Peyer's patch (tissue), 4 donors: ENCODE measurements at regions not wholly inside any gene's neighbourhood (a gene's known extent, or its start where the extent isn't known, plus 50 kb on each side); places are given as distances from the start of the nearest gene placed in this dataset.

Source experiments
- DNase-seq, 3 donors: peaks; one replicate each; pipeline ENCODE4 v3.0.0-alpha.2; 2017 to 2019
- H3K27ac ChIP-seq, 4 donors: fragments of 200-600 bp; sonication (generic); one replicate each; pipeline ENCODE4 v1.5.1; 2016 to 2019
- H3K27me3 ChIP-seq, 2 donors: fragments of 200-600 bp; sonication (generic); one replicate each; pipeline ENCODE4 v1.5.1; 2019
- H3K36me3 ChIP-seq, 3 donors: fragments of 200-600 bp; sonication (generic); one replicate each; pipeline ENCODE4 v1.5.1; 2016 to 2019
- H3K4me1 ChIP-seq, 4 donors: fragments of 200-600 bp; sonication (generic); one replicate each; pipeline ENCODE4 v1.5.1; 2016 to 2019
- H3K4me3 ChIP-seq, 4 donors: fragments of 200-600 bp; sonication (generic); 1 replicate in 3 of 4; 2 replicates in 1 of 4; pipeline ENCODE4 v1.5.1; 2016 to 2019; ENCODE audit warnings: mild to moderate bottlenecking in 1 of 4
- H3K9me3 ChIP-seq, 4 donors: fragments of 200-600 bp; sonication (generic); one replicate each; pipeline ENCODE4 v1.5.1; 2016 to 2019; ENCODE audit warnings: mild to moderate bottlenecking in 1 of 4
- CTCF ChIP-seq, 6 experiments: fragments of 450-650 bp in 4 of 6; fragments of 200-600 bp in 2 of 6; sonication (generic) in 1 of 6; IDR thresholded peaks; one replicate each; pipeline ENCODE4 v1.5.1; 2017 to 2019; ENCODE audit warnings: antibody characterized with exemption in 6 of 6, mild to moderate bottlenecking in 3 of 6, moderate library complexity in 1 of 6
- POLR2A ChIP-seq, 2 donors: fragments of 450-650 bp; IDR thresholded peaks; one replicate each; pipeline ENCODE4 v1.5.1; 2017; ENCODE audit warnings: antibody characterized with exemption in 2 of 2, mild to moderate bottlenecking in 2 of 2, moderate library complexity in 2 of 2

- Histone ChIP-seq H3K4me1 (no peaks in the 10 kb centered on the region), H3K36me3 (no peaks in the 10 kb centered on the region), H3K27me3 (no peaks in the 10 kb centered on the region), H3K27ac (no peak overlapping the region), H3K9me3 (no peaks in the 10 kb centered on the region), H3K4me3 (no peak overlapping the region)
- no peak for TF ChIP-seq POLR2A (IDR thresholded peaks at IDR 0.05)
- no peak for TF ChIP-seq CTCF (IDR thresholded peaks at IDR 0.05)
- DNase-seq: no peak
These were observed 845.3 kb downstream of the SOCS6 start for GRCh38 chr18:71134122-71134521.

- Histone ChIP-seq H3K27me3 (no peaks in the 10 kb centered on the region), H3K9me3 (no peaks in the 10 kb centered on the region), H3K27ac (no peak overlapping the region), H3K4me1 (no peaks in the 10 kb centered on the region), H3K4me3 (no peak overlapping the region), H3K36me3 (no peaks in the 10 kb centered on the region)
- TF ChIP-seq POLR2A (IDR thresholded peaks at IDR 0.05) (no peak), CTCF (IDR thresholded peaks at IDR 0.05) (no peak)
- no peak for DNase-seq
These were observed 843.1 kb downstream of the SOCS6 start for GRCh38 chr18:71131918-71132317.

- Histone ChIP-seq H3K4me3 (no peak overlapping the region), H3K27ac (no peak overlapping the region), H3K4me1 (no peaks in the 10 kb centered on the region), H3K36me3 (no peaks in the 10 kb centered on the region), H3K9me3 (no peaks in the 10 kb centered on the region), H3K27me3 (no peaks in the 10 kb centered on the region)
- no peak for TF ChIP-seq POLR2A (IDR thresholded peaks at IDR 0.05)
- TF ChIP-seq CTCF (IDR thresholded peaks at IDR 0.05): no peak
- DNase-seq: no peak
These were observed 841.5 kb downstream of the SOCS6 start for GRCh38 chr18:71130351-71130750.

GRCh38 chr18:71125581-71125980 is 836.7 kb downstream of the SOCS6 start:
- peaks cover 0 to 9% (median 0%) of the 10 kb centered on the region in 4 donors for H3K9me3 ChIP-seq
- H3K27me3 ChIP-seq: no peaks in the 10 kb centered on the region
- H3K4me3 ChIP-seq: no peak overlapping the region
- H3K4me1 ChIP-seq: no peaks in the 10 kb centered on the region
- H3K27ac ChIP-seq: no peak overlapping the region
- TF ChIP-seq CTCF (IDR thresholded peaks at IDR 0.05) (no peak), POLR2A (IDR thresholded peaks at IDR 0.05) (no peak)
- no peak for DNase-seq
- H3K36me3 ChIP-seq: no peaks in the 10 kb centered on the region

GRCh38 chr18:71116535-71116934 is 827.7 kb downstream of the SOCS6 start:
- no peak for DNase-seq
- Histone ChIP-seq H3K4me3 (no peak overlapping the region), H3K4me1 (no peaks in the 10 kb centered on the region), H3K27me3 (no peaks in the 10 kb centered on the region), H3K9me3 (peaks cover 0 to 2% (median 0%) of the 10 kb centered on the region in 4 donors), H3K36me3 (no peaks in the 10 kb centered on the region), H3K27ac (no peak overlapping the region)
- no peak for TF ChIP-seq POLR2A (IDR thresholded peaks at IDR 0.05)
- no peak for TF ChIP-seq CTCF (IDR thresholded peaks at IDR 0.05)

- no peak overlapping the region for H3K4me3 ChIP-seq
- no peak for TF ChIP-seq CTCF (IDR thresholded peaks at IDR 0.05)
- no peak for DNase-seq
- H3K27me3 ChIP-seq: no peaks in the 10 kb centered on the region
- no peak overlapping the region for H3K27ac ChIP-seq
- no peaks in the 10 kb centered on the region for H3K9me3 ChIP-seq
- no peaks in the 10 kb centered on the region for H3K4me1 ChIP-seq
- no peaks in the 10 kb centered on the region for H3K36me3 ChIP-seq
These were observed 826.4 kb downstream of the SOCS6 start for GRCh38 chr18:71115261-71115660.
